HepG2 (cell line): ENCODE measurements at regions not wholly inside any gene's neighbourhood (a gene's known extent, or its start where the extent isn't known, plus 50 kb on each side); places are given as distances from the start of the nearest gene placed in this dataset.

Experiments
- CREB1 ChIP-seq, 2 experiments: fragments of 450-650 bp in 1 of 2; IDR thresholded peaks; 2 replicates each; pipeline ENCODE4 v1.6.1; 2016 to 2017; ENCODE audit warnings: control low read depth in 1 of 2, mild to moderate bottlenecking in 1 of 2, missing compliant biosample characterization in 1 of 2, missing genetic modification characterization in 1 of 2
- FOXA1 ChIP-seq, 2 experiments: fragments of 450-650 bp in 1 of 2; sonication (generic) in 1 of 2; formaldehyde crosslinking in 1 of 2; IDR thresholded peaks; 2 replicates each; pipeline versions ENCODE4 v1.4.0 to v1.6.1; 2016 to 2020; ENCODE audit warnings: missing genetic modification reagents in 1 of 2
- JUN ChIP-seq: sonication (generic); formaldehyde crosslinking; IDR thresholded peaks from 2 replicates; pipeline ENCODE4 v1.4.0; 2020; ENCODE audit warnings: mild to moderate bottlenecking, missing genetic modification reagents
- POLR2AphosphoS5 ChIP-seq: IDR thresholded peaks from 2 replicates; pipeline ENCODE4 v1.6.1; 2012; ENCODE audit warnings: low read depth, low read length
- RFX5 ChIP-seq: IDR thresholded peaks from 2 replicates; pipeline ENCODE4 v1.6.1; 2011; ENCODE audit warnings: low read depth, low read length, improper control_type of control experiment
- SUZ12 ChIP-seq: fragments of 150-350 bp; IDR thresholded peaks from 2 replicates; pipeline ENCODE4 v1.6.1; 2014; ENCODE audit warnings: low read depth, low read length
- TAF1 ChIP-seq: sonication (generic); formaldehyde crosslinking; IDR thresholded peaks from 2 replicates; pipeline ENCODE4 v1.4.0; 2020; ENCODE audit warnings: missing genetic modification reagents
- ZFP41 ChIP-seq: sonication (generic); formaldehyde crosslinking; IDR thresholded peaks from 2 replicates; pipeline ENCODE4 v1.4.0; 2020; ENCODE audit warnings: mild to moderate bottlenecking, missing genetic modification reagents, borderline replicate concordance
- ZNF274 ChIP-seq: sonication (generic); formaldehyde crosslinking; IDR thresholded peaks from 2 replicates; pipeline ENCODE4 v1.5.1; 2020; ENCODE audit warnings: mild to moderate bottlenecking, missing genetic modification reagents
- ZNF335 ChIP-seq: sonication (generic); formaldehyde crosslinking; IDR thresholded peaks from 2 replicates; pipeline ENCODE4 v1.4.0; 2020; ENCODE audit warnings: missing genetic modification reagents
- TF ChIP-seq, protein P1 (sequence below): sonication (generic); formaldehyde crosslinking; IDR thresholded peaks from 2 replicates; pipeline ENCODE4 v1.4.0; 2020; ENCODE audit warnings: mild to moderate bottlenecking, missing genetic modification reagents
- TF ChIP-seq, protein P2 (sequence below): conservative IDR thresholded peaks from 2 replicates; pipeline ENCODE4 v1.6.1; 2018; ENCODE audit warnings: missing genetic modification reagents
- TF ChIP-seq, protein P3 (sequence below): IDR thresholded peaks from 2 replicates; pipeline ENCODE4 v1.6.1; 2016; ENCODE audit warnings: low read depth
- TF ChIP-seq, protein P4 (sequence below): sonication (generic); formaldehyde crosslinking; IDR thresholded peaks from 2 replicates; pipeline ENCODE4 v1.5.0; 2020; ENCODE audit warnings: mild to moderate bottlenecking, missing genetic modification reagents, moderate library complexity

DNA sequence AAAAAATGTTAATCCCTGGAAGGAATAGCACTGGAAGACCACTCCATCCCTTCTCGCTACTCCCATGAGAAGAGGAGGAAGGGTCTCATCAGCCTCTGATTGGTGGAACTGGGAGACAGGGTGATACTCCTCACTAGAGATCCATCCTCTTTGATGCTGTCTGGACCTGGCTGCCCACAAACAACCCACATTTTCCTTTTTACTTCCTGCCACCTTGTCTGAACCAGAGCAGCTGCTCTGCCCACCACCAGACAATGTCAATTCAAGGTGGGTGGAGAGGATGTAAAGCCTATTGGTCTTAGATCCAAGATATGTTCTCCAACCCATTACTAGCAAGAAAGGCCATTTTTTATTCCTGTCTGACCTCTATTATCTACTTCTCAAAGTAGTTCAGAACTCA is 246.9 kb upstream of the TANK start:
- TF ChIP-seq POLR2AphosphoS5 (no peak), RFX5 (no peak), FOXA1 (IDR thresholded peaks at IDR 0.05) (no peak), FOXA1 (CRISPR knock-in tag; IDR thresholded peaks at IDR 0.05) (no peak), ZNF335 (no peak), TAF1 (no peak), ZNF274 (CRISPR knock-in tag) (no peak), SUZ12 (no peak), CREB1 (IDR thresholded peaks at IDR 0.05) (no peak), CREB1 (CRISPR knock-in tag; IDR thresholded peaks at IDR 0.05) (no peak), ZFP41 (CRISPR knock-in tag) (no peak), JUN (no peak)
- TF ChIP-seq, protein P1, sequence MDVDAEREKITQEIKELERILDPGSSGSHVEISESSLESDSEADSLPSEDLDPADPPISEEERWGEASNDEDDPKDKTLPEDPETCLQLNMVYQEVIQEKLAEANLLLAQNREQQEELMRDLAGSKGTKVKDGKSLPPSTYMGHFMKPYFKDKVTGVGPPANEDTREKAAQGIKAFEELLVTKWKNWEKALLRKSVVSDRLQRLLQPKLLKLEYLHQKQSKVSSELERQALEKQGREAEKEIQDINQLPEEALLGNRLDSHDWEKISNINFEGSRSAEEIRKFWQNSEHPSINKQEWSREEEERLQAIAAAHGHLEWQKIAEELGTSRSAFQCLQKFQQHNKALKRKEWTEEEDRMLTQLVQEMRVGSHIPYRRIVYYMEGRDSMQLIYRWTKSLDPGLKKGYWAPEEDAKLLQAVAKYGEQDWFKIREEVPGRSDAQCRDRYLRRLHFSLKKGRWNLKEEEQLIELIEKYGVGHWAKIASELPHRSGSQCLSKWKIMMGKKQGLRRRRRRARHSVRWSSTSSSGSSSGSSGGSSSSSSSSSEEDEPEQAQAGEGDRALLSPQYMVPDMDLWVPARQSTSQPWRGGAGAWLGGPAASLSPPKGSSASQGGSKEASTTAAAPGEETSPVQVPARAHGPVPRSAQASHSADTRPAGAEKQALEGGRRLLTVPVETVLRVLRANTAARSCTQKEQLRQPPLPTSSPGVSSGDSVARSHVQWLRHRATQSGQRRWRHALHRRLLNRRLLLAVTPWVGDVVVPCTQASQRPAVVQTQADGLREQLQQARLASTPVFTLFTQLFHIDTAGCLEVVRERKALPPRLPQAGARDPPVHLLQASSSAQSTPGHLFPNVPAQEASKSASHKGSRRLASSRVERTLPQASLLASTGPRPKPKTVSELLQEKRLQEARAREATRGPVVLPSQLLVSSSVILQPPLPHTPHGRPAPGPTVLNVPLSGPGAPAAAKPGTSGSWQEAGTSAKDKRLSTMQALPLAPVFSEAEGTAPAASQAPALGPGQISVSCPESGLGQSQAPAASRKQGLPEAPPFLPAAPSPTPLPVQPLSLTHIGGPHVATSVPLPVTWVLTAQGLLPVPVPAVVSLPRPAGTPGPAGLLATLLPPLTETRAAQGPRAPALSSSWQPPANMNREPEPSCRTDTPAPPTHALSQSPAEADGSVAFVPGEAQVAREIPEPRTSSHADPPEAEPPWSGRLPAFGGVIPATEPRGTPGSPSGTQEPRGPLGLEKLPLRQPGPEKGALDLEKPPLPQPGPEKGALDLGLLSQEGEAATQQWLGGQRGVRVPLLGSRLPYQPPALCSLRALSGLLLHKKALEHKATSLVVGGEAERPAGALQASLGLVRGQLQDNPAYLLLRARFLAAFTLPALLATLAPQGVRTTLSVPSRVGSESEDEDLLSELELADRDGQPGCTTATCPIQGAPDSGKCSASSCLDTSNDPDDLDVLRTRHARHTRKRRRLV (CRISPR knock-in tag) = no peak
- TF ChIP-seq, protein P2, sequence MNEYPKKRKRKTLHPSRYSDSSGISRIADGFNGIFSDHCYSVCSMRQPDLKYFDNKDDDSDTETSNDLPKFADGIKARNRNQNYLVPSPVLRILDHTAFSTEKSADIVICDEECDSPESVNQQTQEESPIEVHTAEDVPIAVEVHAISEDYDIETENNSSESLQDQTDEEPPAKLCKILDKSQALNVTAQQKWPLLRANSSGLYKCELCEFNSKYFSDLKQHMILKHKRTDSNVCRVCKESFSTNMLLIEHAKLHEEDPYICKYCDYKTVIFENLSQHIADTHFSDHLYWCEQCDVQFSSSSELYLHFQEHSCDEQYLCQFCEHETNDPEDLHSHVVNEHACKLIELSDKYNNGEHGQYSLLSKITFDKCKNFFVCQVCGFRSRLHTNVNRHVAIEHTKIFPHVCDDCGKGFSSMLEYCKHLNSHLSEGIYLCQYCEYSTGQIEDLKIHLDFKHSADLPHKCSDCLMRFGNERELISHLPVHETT (CRISPR knock-in tag) = no peak
- TF ChIP-seq, protein P3, sequence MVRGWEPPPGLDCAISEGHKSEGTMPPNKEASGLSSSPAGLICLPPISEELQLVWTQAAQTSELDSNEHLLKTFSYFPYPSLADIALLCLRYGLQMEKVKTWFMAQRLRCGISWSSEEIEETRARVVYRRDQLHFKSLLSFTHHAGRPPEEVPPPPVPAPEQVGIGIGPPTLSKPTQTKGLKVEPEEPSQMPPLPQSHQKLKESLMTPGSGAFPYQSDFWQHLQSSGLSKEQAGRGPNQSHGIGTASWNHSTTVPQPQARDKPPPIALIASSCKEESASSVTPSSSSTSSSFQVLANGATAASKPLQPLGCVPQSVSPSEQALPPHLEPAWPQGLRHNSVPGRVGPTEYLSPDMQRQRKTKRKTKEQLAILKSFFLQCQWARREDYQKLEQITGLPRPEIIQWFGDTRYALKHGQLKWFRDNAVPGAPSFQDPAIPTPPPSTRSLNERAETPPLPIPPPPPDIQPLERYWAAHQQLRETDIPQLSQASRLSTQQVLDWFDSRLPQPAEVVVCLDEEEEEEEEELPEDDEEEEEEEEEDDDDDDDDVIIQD (CRISPR knock-in tag) = no peak
- TF ChIP-seq, protein P4, sequence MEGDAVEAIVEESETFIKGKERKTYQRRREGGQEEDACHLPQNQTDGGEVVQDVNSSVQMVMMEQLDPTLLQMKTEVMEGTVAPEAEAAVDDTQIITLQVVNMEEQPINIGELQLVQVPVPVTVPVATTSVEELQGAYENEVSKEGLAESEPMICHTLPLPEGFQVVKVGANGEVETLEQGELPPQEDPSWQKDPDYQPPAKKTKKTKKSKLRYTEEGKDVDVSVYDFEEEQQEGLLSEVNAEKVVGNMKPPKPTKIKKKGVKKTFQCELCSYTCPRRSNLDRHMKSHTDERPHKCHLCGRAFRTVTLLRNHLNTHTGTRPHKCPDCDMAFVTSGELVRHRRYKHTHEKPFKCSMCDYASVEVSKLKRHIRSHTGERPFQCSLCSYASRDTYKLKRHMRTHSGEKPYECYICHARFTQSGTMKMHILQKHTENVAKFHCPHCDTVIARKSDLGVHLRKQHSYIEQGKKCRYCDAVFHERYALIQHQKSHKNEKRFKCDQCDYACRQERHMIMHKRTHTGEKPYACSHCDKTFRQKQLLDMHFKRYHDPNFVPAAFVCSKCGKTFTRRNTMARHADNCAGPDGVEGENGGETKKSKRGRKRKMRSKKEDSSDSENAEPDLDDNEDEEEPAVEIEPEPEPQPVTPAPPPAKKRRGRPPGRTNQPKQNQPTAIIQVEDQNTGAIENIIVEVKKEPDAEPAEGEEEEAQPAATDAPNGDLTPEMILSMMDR (CRISPR knock-in tag) = no peak
